ENCODE measurements at regions not wholly inside any gene's neighbourhood (a gene's known extent, or its start where the extent isn't known, plus 50 kb on each side); places are given as distances from the start of the nearest gene placed in this dataset.
"Not testable (repeated sequence)": the region's sequence is repeated elsewhere in the genome, so short reads cannot be mapped to it uniquely, and the experiment has no call there.

GRCh38 chr12:119931402-119931801 is 54.3 kb upstream of the CIT start:
- no peak overlapping the region for H3K4me3 ChIP-seq (ENCODE audit: low read length)
- H3K9me3 ChIP-seq (ENCODE audit: control insufficient read depth, low read length): no peaks in the 10 kb centered on the region
- no peaks in the 10 kb centered on the region for H3K4me1 ChIP-seq (ENCODE audit: control insufficient read depth, insufficient read depth, low read length)
- Mint-ChIP-seq H3K36me3 (ENCODE audit: low read depth) (no peaks in the 10 kb centered on the region), H3K4me3 (no peak overlapping the region), H3K4me1 (no peaks in the 10 kb centered on the region), H3K9me3 (no peaks in the 10 kb centered on the region), H3K27ac (no peak overlapping the region), H3K27me3 (ENCODE audit: insufficient read depth) (no peaks in the 10 kb centered on the region)
- no peak for TF ChIP-seq CTCF (conservative IDR thresholded peaks at IDR 0.05)
- H3K27ac ChIP-seq (ENCODE audit: low read depth, low read length): no peak overlapping the region
- H3K36me3 ChIP-seq (ENCODE audit: control insufficient read depth, insufficient read depth, low read length): no peaks in the 10 kb centered on the region
- DNase-seq: no peak
- WGBS, 2 experiments (ENCODE audit: insufficient coverage in 1 of 2, insufficient read length in 1 of 2): 90 to 97% methylated on average over 4 to 6 of the region's 7 CpGs
- H3K27me3 ChIP-seq (ENCODE audit: control insufficient read depth, insufficient read depth, low read length, poor library complexity, severe bottlenecking): no peaks in the 10 kb centered on the region
- no peak overlapping the region for H3K9ac ChIP-seq (ENCODE audit: extremely low read depth, low read length, poor library complexity, severe bottlenecking)

DNA sequence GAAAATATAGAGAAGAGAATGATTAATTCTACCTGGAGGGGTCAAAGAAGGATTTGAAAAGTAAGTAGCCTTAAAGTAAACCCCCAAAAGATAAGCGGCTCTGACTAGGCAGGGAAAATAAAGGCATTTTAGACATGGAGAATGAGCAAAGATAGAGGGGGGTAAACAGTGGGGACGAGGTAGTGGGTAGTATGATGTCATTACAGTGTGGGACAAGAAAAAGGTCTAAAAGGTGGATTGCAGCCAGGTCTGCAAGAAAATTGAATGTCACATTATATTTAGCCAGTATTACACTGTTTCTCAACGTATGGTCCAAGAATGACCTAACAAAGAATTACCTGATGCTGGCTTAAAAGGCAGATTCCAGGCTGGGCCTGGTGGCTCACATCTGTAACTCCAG is 55.8 kb upstream of the CIT start:
- H3K27ac Mint-ChIP-seq: no peak overlapping the region
- Histone ChIP-seq H3K4me3 (ENCODE audit: low read length) (no peak overlapping the region), H3K9ac (ENCODE audit: extremely low read depth, low read length, poor library complexity, severe bottlenecking) (no peak overlapping the region), H3K4me1 (ENCODE audit: control insufficient read depth, insufficient read depth, low read length) (no peaks in the 10 kb centered on the region), H3K9me3 (ENCODE audit: control insufficient read depth, low read length) (no peaks in the 10 kb centered on the region), H3K27me3 (ENCODE audit: control insufficient read depth, insufficient read depth, low read length, poor library complexity, severe bottlenecking) (no peaks in the 10 kb centered on the region), H3K36me3 (ENCODE audit: control insufficient read depth, insufficient read depth, low read length) (no peaks in the 10 kb centered on the region), H3K27ac (ENCODE audit: low read depth, low read length) (no peak overlapping the region)
- 88 to 94% methylated on average over 2 to 3 of the region's 3 CpGs for WGBS, 2 experiments (ENCODE audit: insufficient coverage in 1 of 2, insufficient read length in 1 of 2)
- no peaks in the 10 kb centered on the region for H3K27me3 Mint-ChIP-seq (ENCODE audit: insufficient read depth)
- H3K9me3 Mint-ChIP-seq: no peaks in the 10 kb centered on the region
- DNase-seq: no peak
- no peak for TF ChIP-seq CTCF (conservative IDR thresholded peaks at IDR 0.05)
- no peak overlapping the region for H3K4me3 Mint-ChIP-seq
- H3K4me1 Mint-ChIP-seq: no peaks in the 10 kb centered on the region
- no peaks in the 10 kb centered on the region for H3K36me3 Mint-ChIP-seq (ENCODE audit: low read depth)

GRCh38 chr12:119934780-119935179 is 54.3 kb upstream of the BICDL1 start:
- H3K27me3 ChIP-seq (ENCODE audit: control insufficient read depth, insufficient read depth, low read length, poor library complexity, severe bottlenecking); H3K4me1 ChIP-seq (ENCODE audit: control insufficient read depth, insufficient read depth, low read length); H3K27ac ChIP-seq (ENCODE audit: low read depth, low read length); H3K27ac Mint-ChIP-seq; H3K36me3 ChIP-seq (ENCODE audit: control insufficient read depth, insufficient read depth, low read length); H3K9me3 ChIP-seq (ENCODE audit: control insufficient read depth, low read length); H3K9me3 Mint-ChIP-seq; H3K4me3 Mint-ChIP-seq; H3K9ac ChIP-seq (ENCODE audit: extremely low read depth, low read length, poor library complexity, severe bottlenecking); DNase-seq; H3K4me1 Mint-ChIP-seq; H3K36me3 Mint-ChIP-seq (ENCODE audit: low read depth); H3K27me3 Mint-ChIP-seq (ENCODE audit: insufficient read depth); H3K4me3 ChIP-seq (ENCODE audit: low read length): not testable (repeated sequence)
- WGBS, 2 experiments (ENCODE audit: insufficient coverage in 1 of 2, insufficient read length in 1 of 2): 83 to 88% methylated on average over 9 to 10 of the region's 10 CpGs

- WGBS, 2 experiments (ENCODE audit: insufficient coverage in 1 of 2, insufficient read length in 1 of 2): 100% methylated on average over 1 of the region's 1 CpG; no CpG with 5 or more reads in 1 of the 2 experiments
- no peaks in the 10 kb centered on the region for H3K36me3 ChIP-seq (ENCODE audit: control insufficient read depth, insufficient read depth, low read length)
These were observed 52.2 kb upstream of the BICDL1 start for GRCh38 chr12:119936705-119937311.

More at GRCh38 chr12:119936705-119937311, 52.2 kb upstream of the BICDL1 start:
- no peak for TF ChIP-seq CTCF (conservative IDR thresholded peaks at IDR 0.05)
- no peaks in the 10 kb centered on the region for H3K27me3 ChIP-seq (ENCODE audit: control insufficient read depth, insufficient read depth, low read length, poor library complexity, severe bottlenecking)
- Mint-ChIP-seq H3K4me3 (no peak overlapping the region), H3K9me3 (no peaks in the 10 kb centered on the region), H3K27me3 (ENCODE audit: insufficient read depth) (no peaks in the 10 kb centered on the region), H3K36me3 (ENCODE audit: low read depth) (no peaks in the 10 kb centered on the region), H3K27ac (no peak overlapping the region), H3K4me1 (peaks cover 2% of the 10 kb centered on the region)
- DNase-seq: no peak
- H3K9ac ChIP-seq (ENCODE audit: extremely low read depth, low read length, poor library complexity, severe bottlenecking): no peak overlapping the region
- H3K4me1 ChIP-seq (ENCODE audit: control insufficient read depth, insufficient read depth, low read length): no peaks in the 10 kb centered on the region
- no peak overlapping the region for H3K27ac ChIP-seq (ENCODE audit: low read depth, low read length)
- H3K9me3 ChIP-seq (ENCODE audit: control insufficient read depth, low read length): no peaks in the 10 kb centered on the region
- no peak overlapping the region for H3K4me3 ChIP-seq (ENCODE audit: low read length)

Data from endodermal cell (in vitro differentiated cells).